ENCODE measurements at regions not wholly inside any gene's neighbourhood (a gene's known extent, or its start where the extent isn't known, plus 50 kb on each side); places are given as distances from the start of the nearest gene placed in this dataset.
A peak's percentile ranks its signal among the peaks of the same experiment; 100 is the strongest.

GRCh38 chr1:221439008-221439746, 302.7 kb downstream of the DUSP10 start:
- peak; percentile 91 for DNase-seq

GRCh38 chr1:221439747-221440501, 302.0 kb downstream of the DUSP10 start:
- peak; percentile 96 for DNase-seq

DNA sequence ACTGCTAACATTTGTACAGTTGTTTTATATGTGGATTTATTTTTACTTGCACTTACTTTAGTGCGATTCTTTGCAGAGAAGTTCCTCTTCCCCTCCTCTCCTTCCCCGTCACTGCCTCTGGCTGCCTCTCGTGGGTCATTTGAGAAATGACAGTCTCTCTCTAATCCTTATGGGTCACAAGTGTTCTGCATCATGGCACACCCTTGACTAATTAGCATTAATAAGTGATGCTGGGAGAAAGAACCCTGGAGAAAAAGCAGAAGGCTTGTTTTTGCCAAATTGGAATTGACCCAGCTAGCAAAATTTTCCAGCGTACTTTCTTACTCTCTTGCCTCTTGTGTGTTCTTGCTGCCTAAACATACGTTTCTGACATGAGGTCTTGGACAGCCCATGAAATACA, 301.2 kb downstream of the DUSP10 start:
- no peak for DNase-seq

- DNase-seq: no peak
Observed at GRCh38 chr1:221442056-221442455, 299.8 kb downstream of the DUSP10 start.

GRCh38 chr1:221444346-221444745, 297.5 kb downstream of the DUSP10 start:
- DNase-seq: peak; percentile 57

DNA sequence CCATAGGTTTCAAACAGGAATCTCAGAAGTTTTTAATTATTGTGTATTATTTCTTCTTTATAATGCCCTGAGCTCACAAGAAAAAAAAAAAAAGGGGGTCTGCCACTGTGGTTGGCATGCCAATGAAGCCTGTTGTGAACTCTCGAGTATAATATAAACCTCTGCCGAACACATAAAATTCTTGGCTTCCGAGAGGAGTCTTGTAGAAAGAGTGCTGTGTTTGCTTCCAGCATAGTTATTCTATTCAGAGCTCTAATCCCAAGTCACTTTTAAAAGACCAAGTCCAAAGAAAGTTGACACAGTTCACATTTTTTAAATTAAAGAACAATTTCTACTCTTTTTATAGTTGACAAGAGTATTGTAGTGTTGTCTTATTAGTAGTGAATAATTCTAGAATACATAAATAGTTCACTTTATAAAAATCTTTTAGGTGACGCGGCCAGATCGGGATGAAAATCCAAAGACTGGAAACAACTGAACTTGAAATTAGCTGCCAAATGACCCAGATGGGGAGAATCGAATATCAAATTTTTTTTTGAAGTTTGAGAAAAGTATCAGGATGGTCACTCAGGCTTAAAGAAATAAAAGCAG, 293.2 kb downstream of the DUSP10 start:
- no peak for DNase-seq

DNA sequence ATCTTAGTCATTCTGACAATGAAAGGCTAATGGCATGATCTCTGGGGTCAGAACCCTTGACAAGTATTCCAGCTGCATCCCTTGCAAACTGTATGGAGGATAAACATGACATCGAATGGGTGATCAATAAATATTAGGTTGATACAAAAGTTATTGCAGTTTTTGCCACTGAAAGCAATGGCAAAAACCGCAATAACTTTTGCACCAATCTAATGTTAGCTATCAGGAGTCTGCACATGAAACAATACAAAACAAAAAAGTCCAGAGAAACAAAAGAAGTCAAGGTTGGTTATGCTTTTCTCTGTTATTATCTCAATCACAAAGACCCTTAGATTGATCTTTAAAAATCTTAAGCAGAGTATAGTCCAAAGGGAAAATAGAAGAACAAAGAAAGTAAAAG, 292.7 kb downstream of the DUSP10 start:
- no peak for DNase-seq

DNA sequence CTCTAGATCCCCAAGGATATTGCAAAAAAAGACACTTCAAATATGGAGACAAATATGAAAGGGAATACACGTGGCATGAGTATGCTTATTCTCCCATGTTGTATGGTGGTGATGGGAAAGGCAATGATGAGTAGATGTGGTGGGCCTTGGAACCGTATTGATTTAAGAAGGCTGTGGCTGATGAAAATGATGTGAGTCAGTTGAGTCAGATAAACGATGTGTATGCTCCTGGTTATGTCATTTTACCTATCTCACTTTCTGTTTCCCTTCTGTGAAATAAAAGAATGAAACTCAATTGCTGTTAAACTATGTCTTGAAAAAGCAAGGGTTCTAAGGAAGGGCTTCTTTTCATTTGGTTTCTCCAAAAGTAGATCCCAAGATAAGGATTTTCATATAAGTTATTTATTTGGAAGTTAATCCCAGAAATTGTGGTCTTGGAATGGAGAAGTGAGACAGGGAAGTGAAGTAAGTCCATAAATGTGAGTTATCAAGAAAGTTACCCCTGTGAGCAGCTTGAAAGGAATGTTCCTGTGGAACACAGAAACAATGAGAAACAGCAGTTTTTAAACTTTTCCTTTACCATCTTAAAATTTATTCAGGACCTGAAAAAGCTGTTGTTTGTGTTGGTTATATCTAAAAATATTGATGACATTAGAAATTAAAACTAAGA, 292.0 kb downstream of the DUSP10 start:
- peak; percentile 56 for DNase-seq

- DNase-seq: peak; percentile 23
Observed at GRCh38 chr1:221451741-221452140, 290.1 kb downstream of the DUSP10 start.

- DNase-seq: no peak
Observed at GRCh38 chr1:221454096-221454495, 287.8 kb downstream of the DUSP10 start.

- peak; percentile 25 for DNase-seq
Observed at GRCh38 chr1:221456918-221457317, 285.0 kb downstream of the DUSP10 start.

- DNase-seq: peak; percentile 20
Observed at GRCh38 chr1:221457685-221458446, 284.0 kb downstream of the DUSP10 start.

DNA sequence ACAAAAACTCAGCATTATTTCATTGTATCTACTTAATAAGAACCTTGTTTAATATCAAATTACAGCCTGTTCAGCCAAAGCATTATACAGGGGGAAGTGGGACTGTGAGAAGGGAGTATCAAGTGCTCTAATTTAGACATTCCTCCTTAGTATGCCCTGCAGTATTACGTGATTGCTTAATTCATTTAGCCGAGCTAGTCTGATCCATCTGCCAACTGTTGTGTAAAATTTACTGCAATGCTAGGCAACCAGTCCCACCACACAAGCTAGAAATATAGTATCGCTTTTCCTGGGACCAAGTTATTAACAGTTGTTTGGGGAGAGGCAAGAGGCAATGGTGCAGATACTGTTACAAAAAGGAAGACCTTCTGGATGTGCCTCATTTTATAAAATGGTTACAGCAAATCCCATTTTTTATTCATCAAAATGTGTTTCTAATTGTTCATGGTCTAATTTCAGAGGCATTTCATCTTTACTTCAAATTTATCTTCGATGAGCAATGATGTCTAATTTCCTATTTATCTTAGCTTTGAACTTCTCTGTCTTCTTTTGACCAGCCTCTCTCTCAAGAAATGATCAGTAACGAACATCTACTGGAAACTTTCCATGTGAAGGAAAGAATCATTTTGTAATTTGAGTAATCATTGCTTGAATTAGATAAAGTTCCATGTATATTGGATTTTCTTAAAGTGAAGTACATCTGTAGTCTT, 283.3 kb downstream of the DUSP10 start:
- peak; percentile 70 for DNase-seq

DNA sequence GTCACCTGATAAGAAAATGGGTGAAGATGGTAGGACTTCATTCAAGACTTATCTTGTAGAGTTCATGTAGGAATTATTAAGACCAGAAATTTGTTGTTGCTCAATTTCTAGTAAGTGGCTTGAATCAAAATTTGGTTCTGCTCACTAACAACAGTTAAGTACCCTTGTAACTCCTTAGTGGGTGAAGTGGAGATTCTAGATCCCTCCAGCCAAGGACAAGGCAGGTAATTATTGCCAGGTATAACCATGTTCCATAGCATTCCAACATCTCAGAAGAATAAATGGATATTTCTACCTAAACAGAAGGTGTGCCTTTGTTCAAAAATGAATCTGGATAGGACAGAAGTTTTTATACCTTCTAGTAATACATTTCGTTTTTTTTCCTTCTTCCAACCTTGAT, 282.3 kb downstream of the DUSP10 start:
- no peak for DNase-seq

GRCh38 chr1:221462345-221462744, 279.5 kb downstream of the DUSP10 start:
- no peak for DNase-seq

DNA sequence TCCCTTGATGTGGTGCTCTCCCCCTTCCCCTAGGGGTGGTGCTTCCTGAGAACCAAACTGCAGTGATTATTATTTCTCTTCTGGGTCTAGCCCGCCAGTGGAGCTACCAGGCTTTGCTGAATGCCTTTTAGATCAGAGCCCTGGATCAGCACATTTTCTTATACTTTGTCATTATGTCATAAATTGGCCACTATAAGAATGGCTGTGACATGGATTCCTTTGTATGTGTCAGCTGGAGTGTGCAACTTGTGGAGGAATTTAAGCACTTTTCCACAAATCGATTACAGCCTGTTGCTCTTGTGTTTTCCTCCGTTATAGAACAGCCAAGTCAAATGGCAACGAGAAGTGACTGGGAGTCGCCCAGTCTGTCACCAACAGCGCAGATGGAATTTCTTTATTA, 273.3 kb downstream of the DUSP10 start:
- peak; percentile 18 for DNase-seq

DNA sequence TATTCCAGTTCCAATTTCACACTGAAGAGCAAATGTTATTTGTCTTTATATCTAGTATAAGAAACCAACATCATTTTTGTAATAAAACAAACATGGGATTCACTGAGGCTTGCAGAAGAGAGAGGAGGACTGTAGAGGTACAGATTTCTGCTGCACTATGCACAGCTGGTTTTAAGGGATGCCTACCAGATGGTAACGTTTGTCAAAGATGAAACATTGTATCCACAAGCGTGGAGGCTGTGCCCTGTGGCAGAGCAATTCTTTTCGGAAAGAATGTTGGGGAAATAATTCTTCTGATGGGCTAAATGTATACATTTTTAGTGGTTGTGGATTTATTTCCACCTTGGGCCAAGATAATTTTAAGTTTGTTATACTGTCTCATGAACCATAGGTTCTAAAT, 272.4 kb downstream of the DUSP10 start:
- DNase-seq: no peak

DNA sequence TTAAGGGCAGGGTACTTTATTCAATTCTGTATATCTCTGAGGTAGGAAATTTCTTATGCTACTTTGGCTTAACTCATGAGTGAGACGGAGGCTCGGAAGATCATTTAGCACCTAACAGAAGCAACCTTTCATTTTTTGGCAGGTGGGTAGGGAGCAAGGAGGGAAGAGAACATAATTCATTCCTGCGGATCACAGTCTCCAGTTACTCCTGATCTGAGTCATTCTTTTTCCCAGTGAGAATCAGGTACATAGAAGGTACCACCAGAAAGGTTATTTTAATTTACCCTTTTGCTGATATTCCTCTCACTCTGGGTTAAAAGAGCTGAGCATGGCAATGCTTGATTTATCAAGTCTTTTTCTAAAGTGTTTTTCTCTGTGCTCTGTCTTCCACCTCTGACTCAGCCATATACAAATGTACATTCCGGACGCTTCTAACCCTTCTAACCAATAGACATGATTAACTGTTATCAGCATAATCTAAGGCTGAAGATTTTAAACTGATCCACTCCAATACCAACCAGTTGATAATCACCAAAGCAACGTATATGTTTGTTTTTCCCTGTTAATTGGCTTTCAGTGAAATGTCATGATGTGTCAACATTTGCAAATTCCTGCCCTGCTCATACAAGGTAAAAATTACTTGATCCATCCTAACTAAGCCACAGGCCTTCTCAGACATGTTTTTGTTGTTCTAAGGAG, 271.7 kb downstream of the DUSP10 start:
- no peak for DNase-seq

DNA sequence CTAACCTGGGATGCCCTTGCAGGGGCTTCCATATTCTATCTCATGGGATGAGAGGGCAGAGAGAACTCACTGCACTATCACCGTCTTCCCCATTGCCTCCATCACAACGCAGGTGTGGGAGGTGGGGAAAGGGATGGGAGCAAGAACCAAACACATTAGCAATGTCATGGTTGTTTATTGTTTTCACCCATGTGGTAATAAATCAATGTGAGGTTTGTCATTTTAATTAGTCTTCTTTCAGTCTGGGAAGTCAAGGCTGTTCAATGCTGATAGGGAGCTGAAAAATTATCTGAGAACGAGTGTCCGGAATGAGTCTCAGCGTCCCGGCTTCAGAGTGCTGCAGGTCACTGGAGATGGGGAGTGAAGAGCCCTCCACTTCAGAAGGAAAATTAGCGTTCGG, 268.5 kb downstream of the DUSP10 start:
- no peak for DNase-seq

GRCh38 chr1:221477252-221477651, 264.6 kb downstream of the DUSP10 start:
- no peak for DNase-seq

Data from fibroblast of upper back skin (primary cell).